ENCODE measurements at regions not wholly inside any gene's neighbourhood (a gene's known extent, or its start where the extent isn't known, plus 50 kb on each side); places are given as distances from the start of the nearest gene placed in this dataset.

- TF ChIP-seq CTCF (IDR thresholded peaks at IDR 0.05), result no peak
- H3K4me1 ChIP-seq (ENCODE audit: control insufficient read depth in 1 of 2, insufficient read depth in 2 of 2, low read length in 2 of 2), result no peaks in the 10 kb centered on the region
- H2AFZ ChIP-seq (ENCODE audit: insufficient read depth, low read depth, low read length, poor library complexity, severe bottlenecking), result no peak overlapping the region
- H3K9ac ChIP-seq (ENCODE audit: insufficient read depth, low read length, poor library complexity, severe bottlenecking), result no peak overlapping the region
- no peak overlapping the region for H3K4me3 ChIP-seq (replicated peaks in 1 of 3; ENCODE audit: low read depth in 2 of 3, low read length in 3 of 3)
- no peaks in the 10 kb centered on the region for H3K79me2 ChIP-seq (ENCODE audit: insufficient read depth, low read length)
- H4K20me1 ChIP-seq (ENCODE audit: insufficient read depth, low read length), result no peaks in the 10 kb centered on the region
- H3K9me3 Mint-ChIP-seq, result peaks cover 0 to 5% (median 0%) of the 10 kb centered on the region in 7 donors
- no peaks in the 10 kb centered on the region for H3K27me3 ChIP-seq (ENCODE audit: control insufficient read depth in 2 of 2, insufficient read depth in 2 of 2, low read length in 2 of 2)
- intact Hi-C loops (cut with micrococcal nuclease), result no loop called here
- no peaks in the 10 kb centered on the region for H3K9me3 ChIP-seq (replicated peaks in 1 of 2; ENCODE audit: control insufficient read depth in 1 of 2, insufficient read depth in 1 of 2, low read length in 2 of 2)
- no CpG with 5 or more reads among the region's 2 CpGs for WGBS (ENCODE audit: insufficient coverage)
- H3K36me3 ChIP-seq (replicated peaks in 1 of 2; ENCODE audit: control insufficient read depth in 1 of 2, insufficient read depth in 2 of 2, low read length in 2 of 2), result no peaks in the 10 kb centered on the region
- H3K4me3 Mint-ChIP-seq, result no peak overlapping the region
- H3K36me3 Mint-ChIP-seq, result no peaks in the 10 kb centered on the region
- no peak overlapping the region for H3K27ac Mint-ChIP-seq
- H3K27ac ChIP-seq (ENCODE audit: low read depth in 1 of 2, low read length in 2 of 2), result no peak overlapping the region
- DNase-seq, result no peak
- H3K4me2 ChIP-seq (replicated peaks; ENCODE audit: extremely low read depth, low read length, poor library complexity, severe bottlenecking), result no peak overlapping the region
- H3K4me1 Mint-ChIP-seq, result no peaks in the 10 kb centered on the region
- peaks cover 0 to 1% (median 0%) of the 10 kb centered on the region in 3 donors for H3K27me3 Mint-ChIP-seq (ENCODE audit: low read depth in 3 of 3)
These were observed 919.5 kb downstream of the JRKL start for GRCh38 chr11:97309291-97309690.

GRCh38 chr11:97325693-97326092 is 935.9 kb downstream of the JRKL start:
- H3K36me3 ChIP-seq (replicated peaks in 1 of 2; ENCODE audit: control insufficient read depth in 1 of 2, insufficient read depth in 2 of 2, low read length in 2 of 2), result no peaks in the 10 kb centered on the region
- no peak overlapping the region for H3K9ac ChIP-seq (ENCODE audit: insufficient read depth, low read length, poor library complexity, severe bottlenecking)
- no peak overlapping the region for H2AFZ ChIP-seq (ENCODE audit: insufficient read depth, low read depth, low read length, poor library complexity, severe bottlenecking)
- Mint-ChIP-seq H3K36me3 (no peaks in the 10 kb centered on the region), H3K9me3 (peaks cover 10 to 24% (median 18%) of the 10 kb centered on the region in 7 donors), H3K27ac (no peak overlapping the region), H3K4me1 (no peaks in the 10 kb centered on the region), H3K4me3 (no peak overlapping the region), H3K27me3 (ENCODE audit: low read depth in 3 of 3) (no peaks in the 10 kb centered on the region)
- H3K79me2 ChIP-seq (ENCODE audit: insufficient read depth, low read length), result no peaks in the 10 kb centered on the region
- no peak for TF ChIP-seq CTCF (IDR thresholded peaks at IDR 0.05)
- H3K27me3 ChIP-seq (ENCODE audit: control insufficient read depth in 2 of 2, insufficient read depth in 2 of 2, low read length in 2 of 2), result no peaks in the 10 kb centered on the region
- DNase-seq, result no peak
- WGBS (ENCODE audit: insufficient coverage), result 74% methylated on average over 2 of the region's 2 CpGs
- intact Hi-C loops (cut with micrococcal nuclease), result no loop called here
- H3K27ac ChIP-seq (ENCODE audit: low read depth in 1 of 2, low read length in 2 of 2), result no peak overlapping the region
- H4K20me1 ChIP-seq (ENCODE audit: insufficient read depth, low read length), result no peaks in the 10 kb centered on the region
- H3K9me3 ChIP-seq (replicated peaks in 1 of 2; ENCODE audit: control insufficient read depth in 1 of 2, insufficient read depth in 1 of 2, low read length in 2 of 2), result peaks cover 33 to 39% of the 10 kb centered on the region in 2 donors
- H3K4me3 ChIP-seq (replicated peaks in 1 of 3; ENCODE audit: low read depth in 2 of 3, low read length in 3 of 3), result no peak overlapping the region
- H3K4me1 ChIP-seq (ENCODE audit: control insufficient read depth in 1 of 2, insufficient read depth in 2 of 2, low read length in 2 of 2), result no peaks in the 10 kb centered on the region
- no peak overlapping the region for H3K4me2 ChIP-seq (replicated peaks; ENCODE audit: extremely low read depth, low read length, poor library complexity, severe bottlenecking)

Data from CD14-positive monocyte (primary cell).